Fibroblast of pulmonary artery (primary cell): ENCODE measurements at regions not wholly inside any gene's neighbourhood (a gene's known extent, or its start where the extent isn't known, plus 50 kb on each side); places are given as distances from the start of the nearest gene placed in this dataset.
"Not testable (repeated sequence)": the region's sequence is repeated elsewhere in the genome, so short reads cannot be mapped to it uniquely, and the experiment has no call there.

Experiments
- DNase-seq: peaks from one replicate; pipeline ENCODE4 v3.0.0-alpha.2; 2010; ENCODE audit warnings: low read depth
- H3K4me3 ChIP-seq: replicated peaks from 2 replicates; pipeline ENCODE4 v1.5.1; 2011; ENCODE audit warnings: low read depth, mild to moderate bottlenecking, control low read depth, low read length, moderate library complexity
- CTCF ChIP-seq: IDR thresholded peaks from 2 replicates; pipeline ENCODE4 v1.5.1; 2011; ENCODE audit warnings: mild to moderate bottlenecking, control low read depth, low read length, inconsistent platforms; ENCODE audit errors: missing control alignments

GRCh38 chr1:115153966-115154557 is 64.8 kb upstream of the TSPAN2 start:
- DNase-seq = no peak
- no peak overlapping the region for H3K4me3 ChIP-seq

GRCh38 chr1:115147928-115148327 is 58.6 kb upstream of the TSPAN2 start:
- not testable (repeated sequence) for DNase-seq, H3K4me3 ChIP-seq

More at GRCh38 chr1:115153966-115154557, 64.8 kb upstream of the TSPAN2 start:
- no peak for TF ChIP-seq CTCF

- H3K4me3 ChIP-seq = no peak overlapping the region
- TF ChIP-seq CTCF = no peak
- DNase-seq = no peak
Observed at GRCh38 chr1:115145226-115145625, 55.9 kb upstream of the TSPAN2 start.

GRCh38 chr1:115144176-115144575 is 54.9 kb upstream of the TSPAN2 start:
- no peak for TF ChIP-seq CTCF
- H3K4me3 ChIP-seq = no peak overlapping the region

GRCh38 chr1:115142616-115143015 is 53.3 kb upstream of the TSPAN2 start:
- peak; percentile 30 for TF ChIP-seq CTCF
- H3K4me3 ChIP-seq = no peak overlapping the region
- DNase-seq = peak; percentile 49

More at GRCh38 chr1:115144176-115144575, 54.9 kb upstream of the TSPAN2 start:
- DNase-seq = no peak

GRCh38 chr1:115141145-115141454 is 51.8 kb upstream of the TSPAN2 start:
- no peak for TF ChIP-seq CTCF
- no peak for DNase-seq
- H3K4me3 ChIP-seq = no peak overlapping the region

GRCh38 chr1:115140442-115141144 is 51.3 kb upstream of the TSPAN2 start:
- DNase-seq = no peak
- no peak for TF ChIP-seq CTCF

More at GRCh38 chr1:115140442-115141144, 51.3 kb upstream of the TSPAN2 start:
- no peak overlapping the region for H3K4me3 ChIP-seq
